H9 (cell line): ENCODE measurements at regions not wholly inside any gene's neighbourhood (a gene's known extent, or its start where the extent isn't known, plus 50 kb on each side); places are given as distances from the start of the nearest gene placed in this dataset.

Experiments used
- DNase-seq: peaks from one replicate; pipeline ENCODE4 v3.0.0-alpha.2; 2017
- H2AFZ ChIP-seq: one replicate; pipeline ENCODE4 v1.6.1; 2013; ENCODE audit warnings: mild to moderate bottlenecking, low read length, control low read depth, moderate library complexity
- H2AK5ac ChIP-seq: 2 replicates; pipeline ENCODE4 v1.6.1; 2013; ENCODE audit warnings: low read length, control low read depth, mixed read lengths; ENCODE audit not compliant: insufficient read length
- H2BK120ac ChIP-seq: one replicate; pipeline ENCODE4 v1.6.1; 2013; ENCODE audit warnings: low read depth, mild to moderate bottlenecking, low read length, control low read depth, inconsistent platforms; ENCODE audit not compliant: poor library complexity, severe bottlenecking
- H2BK12ac ChIP-seq: 2 replicates; pipeline ENCODE4 v1.6.1; 2013; ENCODE audit warnings: low read length, control low read depth, mixed read lengths, low read depth; ENCODE audit not compliant: insufficient read length
- H2BK15ac ChIP-seq: 2 replicates; pipeline ENCODE4 v1.6.1; 2013; ENCODE audit warnings: low read depth, low read length, control low read depth
- H2BK20ac ChIP-seq: one replicate; pipeline ENCODE4 v1.6.1; 2013; ENCODE audit warnings: low read depth, mild to moderate bottlenecking, low read length, control low read depth, inconsistent platforms; ENCODE audit not compliant: poor library complexity, severe bottlenecking
- H2BK5ac ChIP-seq: 2 replicates; pipeline ENCODE4 v1.6.1; 2013; ENCODE audit warnings: low read length, control low read depth, mixed read lengths; ENCODE audit not compliant: insufficient read length
- H3K14ac ChIP-seq: 2 replicates; pipeline ENCODE4 v1.6.1; 2013; ENCODE audit warnings: low read length, control low read depth; ENCODE audit not compliant: insufficient read depth
- H3K18ac ChIP-seq: 2 replicates; pipeline ENCODE4 v1.6.1; 2013; ENCODE audit warnings: low read depth, mild to moderate bottlenecking, mixed read lengths, low read length, control low read depth; ENCODE audit not compliant: insufficient read length
- H3K23ac ChIP-seq: 2 replicates; pipeline ENCODE4 v1.6.1; 2013; ENCODE audit warnings: low read length, control low read depth, mixed read lengths, low read depth; ENCODE audit not compliant: insufficient read length
- H3K23me2 ChIP-seq: 2 replicates; pipeline ENCODE4 v1.6.1; 2013; ENCODE audit warnings: low read depth, mild to moderate bottlenecking, mixed read lengths, low read length, control low read depth; ENCODE audit not compliant: insufficient read length, poor library complexity, severe bottlenecking
- H3K27ac ChIP-seq: 2 replicates; pipeline ENCODE4 v1.5.1; 2013; ENCODE audit warnings: low read length, control low read depth, mixed read lengths, low read depth; ENCODE audit not compliant: insufficient read length
- H3K27me3 ChIP-seq: 2 replicates; pipeline ENCODE4 v1.6.1; 2013; ENCODE audit warnings: low read length, control low read depth, inconsistent platforms; ENCODE audit not compliant: insufficient read depth
- H3K4ac ChIP-seq: 2 replicates; pipeline ENCODE4 v1.6.1; 2013; ENCODE audit warnings: low read depth, mild to moderate bottlenecking, control low read depth, inconsistent platforms, low read length, moderate library complexity
- H3K4me1 ChIP-seq: 2 replicates; pipeline ENCODE4 v1.6.1; 2013; ENCODE audit warnings: low read length, control low read depth, inconsistent platforms; ENCODE audit not compliant: insufficient read depth
- H3K4me2 ChIP-seq: 2 replicates; pipeline ENCODE4 v1.6.1; 2013; ENCODE audit warnings: low read length, control low read depth, mixed read lengths; ENCODE audit not compliant: insufficient read length, insufficient read depth
- H3K56ac ChIP-seq: 2 replicates; pipeline ENCODE4 v1.6.1; 2013; ENCODE audit warnings: low read depth, mild to moderate bottlenecking, mixed read lengths, low read length, control low read depth; ENCODE audit not compliant: insufficient read length
- H3K79me1 ChIP-seq: 2 replicates; pipeline ENCODE4 v1.6.1; 2013; ENCODE audit warnings: low read depth, mild to moderate bottlenecking, moderate library complexity, low read length, control low read depth, inconsistent platforms; ENCODE audit not compliant: insufficient read depth, poor library complexity, severe bottlenecking
- H3K79me2 ChIP-seq: 2 replicates; pipeline ENCODE4 v1.6.1; 2013; ENCODE audit warnings: low read length, control low read depth, inconsistent platforms; ENCODE audit not compliant: insufficient read depth
- H3K9ac ChIP-seq: 2 replicates; pipeline ENCODE4 v1.6.1; 2013; ENCODE audit warnings: low read length, control low read depth, mixed read lengths; ENCODE audit not compliant: insufficient read length; ENCODE audit errors: extremely low read depth
- H3K9me3 ChIP-seq: one replicate; pipeline ENCODE4 v1.6.1; 2013; ENCODE audit warnings: low read depth, low read length, inconsistent platforms; ENCODE audit not compliant: control insufficient read depth
- H3T11ph ChIP-seq: one replicate; pipeline ENCODE4 v1.6.1; 2013; ENCODE audit warnings: mild to moderate bottlenecking, low read length, control low read depth, inconsistent platforms
- H4K20me1 ChIP-seq: one replicate; pipeline ENCODE4 v1.6.1; 2013; ENCODE audit not compliant: control insufficient read depth, insufficient read length, insufficient read depth
- H4K5ac ChIP-seq: 2 replicates; pipeline ENCODE4 v1.6.1; 2013; ENCODE audit warnings: low read depth, mild to moderate bottlenecking, mixed read lengths, low read length, control low read depth; ENCODE audit not compliant: insufficient read length
- H4K8ac ChIP-seq: replicated peaks from 2 replicates; pipeline ENCODE4 v1.6.1; 2013; ENCODE audit warnings: low read length, control low read depth, mixed read lengths, low read depth; ENCODE audit not compliant: insufficient read length
- H4K91ac ChIP-seq: 2 replicates; pipeline ENCODE4 v1.6.1; 2013; ENCODE audit warnings: low read depth, mild to moderate bottlenecking, moderate library complexity, mixed read lengths, low read length, control low read depth; ENCODE audit not compliant: insufficient read length
- H3K27ac Mint-ChIP-seq, 3 experiments: 2 replicates in 2 of 3; 3 replicates in 1 of 3; pipeline ENCODE4 v1.8.0; 2020 to 2021; ENCODE audit warnings: mixed read lengths in 3 of 3, mild to moderate bottlenecking in 1 of 3, moderate library complexity in 1 of 3
- H3K27me3 Mint-ChIP-seq: 2 replicates; pipeline ENCODE4 v1.8.0; 2021; ENCODE audit warnings: low read depth, mild to moderate bottlenecking, moderate library complexity, mixed read lengths
- H3K36me3 Mint-ChIP-seq, 3 experiments: 2 replicates in 2 of 3; 3 replicates in 1 of 3; pipeline ENCODE4 v1.8.0; 2020 to 2021; ENCODE audit warnings: low read depth in 3 of 3, mixed read lengths in 3 of 3; ENCODE audit not compliant: insufficient read depth in 1 of 3
- H3K4me1 Mint-ChIP-seq, 2 experiments: 2 replicates each; pipeline ENCODE4 v1.8.0; 2020; ENCODE audit warnings: mixed read lengths in 2 of 2
- H3K4me3 Mint-ChIP-seq, 2 experiments: 2 replicates in 1 of 2; 3 replicates in 1 of 2; pipeline ENCODE4 v1.8.0; 2020 to 2021; ENCODE audit warnings: mild to moderate bottlenecking in 2 of 2, mixed read lengths in 2 of 2, moderate library complexity in 1 of 2
- H3K9me3 Mint-ChIP-seq, 2 experiments: 2 replicates in 1 of 2; 3 replicates in 1 of 2; pipeline ENCODE4 v1.8.0; 2020; ENCODE audit warnings: mild to moderate bottlenecking in 2 of 2, mixed read lengths in 2 of 2, moderate library complexity in 1 of 2
- WGBS: extraction: QIAGEN DNeasy Blood & Tissue Kit; methylation state at CpG from one replicate; pipeline ENCODE4 v1.1.7; 2013; ENCODE audit warnings: missing lambda C conversion rate, low lambda C conversion rate, mixed read lengths; ENCODE audit not compliant: insufficient read length; ENCODE audit errors: extremely low coverage; 5-methylcytosine and 5-hydroxymethylcytosine counted together
- TF ChIP-seq, protein P1 (sequence below): fragments of 200-600 bp; sonication (generic); conservative IDR thresholded peaks from 3 replicates; pipeline ENCODE4 v1.8.0; 2021; ENCODE audit warnings: antibody characterized with exemption, mild to moderate bottlenecking

DNA sequence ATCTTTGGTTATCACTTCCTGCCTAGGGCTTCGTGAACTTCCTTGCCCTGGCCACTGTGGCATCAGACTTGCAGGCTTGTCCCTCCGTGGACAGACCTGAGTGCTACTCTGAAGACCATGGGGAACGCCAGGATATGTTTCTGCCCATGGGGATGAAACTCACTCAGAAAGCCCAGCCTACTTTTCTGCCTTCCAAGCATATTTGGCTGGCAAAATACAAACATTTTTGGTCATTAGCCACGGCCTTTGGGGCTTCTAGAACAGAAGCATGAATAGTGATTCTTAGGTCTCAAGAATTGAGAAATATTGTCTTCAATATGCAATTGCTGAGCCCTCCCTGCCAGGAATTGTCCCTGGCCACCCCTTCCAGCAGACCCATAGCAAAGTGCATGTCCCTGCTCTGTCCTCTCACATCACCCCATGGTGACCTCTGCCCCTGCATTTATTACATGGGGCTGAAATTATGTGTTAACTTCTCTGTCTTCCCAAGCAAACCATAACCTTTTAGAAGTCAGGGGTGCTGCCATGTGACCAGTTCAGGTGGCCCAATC, 152.4 kb downstream of the OSR1 start:
- H3K56ac ChIP-seq: no peak overlapping the region
- peaks cover 0 to 7% of the 10 kb centered on the region in 2 experiments; a peak in 1 of 4 replicates for H3K4me1 Mint-ChIP-seq
- H3K36me3 Mint-ChIP-seq: no peaks in the 10 kb centered on the region

More for the DNA sequence above, 152.4 kb downstream of the OSR1 start:
- H3K27me3 Mint-ChIP-seq: no peaks in the 10 kb centered on the region
- Histone ChIP-seq H4K8ac (no peak overlapping the region), H3K9ac (no peak overlapping the region), H2BK120ac (no peak overlapping the region), H4K20me1 (no peaks in the 10 kb centered on the region), H3K79me1 (no peaks in the 10 kb centered on the region), H3K14ac (no peak overlapping the region), H4K5ac (no peak overlapping the region), H3K23me2 (no peaks in the 10 kb centered on the region), H2AK5ac (no peak overlapping the region), H4K91ac (no peak overlapping the region), H2BK20ac (no peak overlapping the region), H3K4me2 (no peak overlapping the region), H3K79me2 (no peaks in the 10 kb centered on the region), H2BK5ac (no peak overlapping the region), H2AFZ (no peak overlapping the region), H3K27me3 (no peaks in the 10 kb centered on the region), H3K9me3 (no peaks in the 10 kb centered on the region), H3K23ac (no peak overlapping the region), H3K27ac (no peak overlapping the region), H3K4me1 (no peaks in the 10 kb centered on the region), H2BK15ac (no peak overlapping the region), H3T11ph (no peak overlapping the region), H3K18ac (no peak overlapping the region), H3K4ac (no peak overlapping the region), H2BK12ac (no peak overlapping the region)
- no peak overlapping the region for H3K4me3 Mint-ChIP-seq
- H3K27ac Mint-ChIP-seq: no peak overlapping the region
- no CpG with 5 or more reads among the region's 4 CpGs for WGBS
- no peaks in the 10 kb centered on the region for H3K9me3 Mint-ChIP-seq
- no peak for DNase-seq
- TF ChIP-seq, protein P1, sequence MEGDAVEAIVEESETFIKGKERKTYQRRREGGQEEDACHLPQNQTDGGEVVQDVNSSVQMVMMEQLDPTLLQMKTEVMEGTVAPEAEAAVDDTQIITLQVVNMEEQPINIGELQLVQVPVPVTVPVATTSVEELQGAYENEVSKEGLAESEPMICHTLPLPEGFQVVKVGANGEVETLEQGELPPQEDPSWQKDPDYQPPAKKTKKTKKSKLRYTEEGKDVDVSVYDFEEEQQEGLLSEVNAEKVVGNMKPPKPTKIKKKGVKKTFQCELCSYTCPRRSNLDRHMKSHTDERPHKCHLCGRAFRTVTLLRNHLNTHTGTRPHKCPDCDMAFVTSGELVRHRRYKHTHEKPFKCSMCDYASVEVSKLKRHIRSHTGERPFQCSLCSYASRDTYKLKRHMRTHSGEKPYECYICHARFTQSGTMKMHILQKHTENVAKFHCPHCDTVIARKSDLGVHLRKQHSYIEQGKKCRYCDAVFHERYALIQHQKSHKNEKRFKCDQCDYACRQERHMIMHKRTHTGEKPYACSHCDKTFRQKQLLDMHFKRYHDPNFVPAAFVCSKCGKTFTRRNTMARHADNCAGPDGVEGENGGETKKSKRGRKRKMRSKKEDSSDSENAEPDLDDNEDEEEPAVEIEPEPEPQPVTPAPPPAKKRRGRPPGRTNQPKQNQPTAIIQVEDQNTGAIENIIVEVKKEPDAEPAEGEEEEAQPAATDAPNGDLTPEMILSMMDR: no peak
